CD4-positive, alpha-beta T cell treated with Interleukin-12 subunit alpha and Interleukin-12 subunit beta, for 1 hour (primary cell): ENCODE measurements at regions not wholly inside any gene's neighbourhood (a gene's known extent, or its start where the extent isn't known, plus 50 kb on each side); places are given as distances from the start of the nearest gene placed in this dataset.

Experiments used
- DNase-seq: peaks from one replicate; pipeline ENCODE4 v3.0.0-alpha.2; 2020

DNA sequence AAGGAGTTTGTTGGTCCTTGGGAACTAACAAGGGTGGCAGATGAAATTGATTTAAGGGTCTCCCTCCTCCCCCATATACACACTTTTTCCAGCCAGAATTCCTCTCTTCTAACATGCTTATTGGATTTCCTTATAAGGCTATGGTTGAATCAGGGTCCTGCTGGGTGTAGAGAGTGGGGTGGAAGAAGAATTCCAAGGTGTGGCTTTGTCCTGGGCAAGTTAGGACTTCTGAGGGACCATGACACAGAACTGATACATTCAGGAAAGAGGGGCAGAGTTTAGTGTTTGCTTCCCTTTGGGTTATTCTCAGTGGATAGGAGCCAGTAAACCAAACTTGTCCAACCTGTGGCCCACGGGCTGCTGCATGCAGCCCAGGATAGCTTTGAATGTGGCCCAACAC is 116.5 kb downstream of the SNX18 start:
- DNase-seq: no peak

DNA sequence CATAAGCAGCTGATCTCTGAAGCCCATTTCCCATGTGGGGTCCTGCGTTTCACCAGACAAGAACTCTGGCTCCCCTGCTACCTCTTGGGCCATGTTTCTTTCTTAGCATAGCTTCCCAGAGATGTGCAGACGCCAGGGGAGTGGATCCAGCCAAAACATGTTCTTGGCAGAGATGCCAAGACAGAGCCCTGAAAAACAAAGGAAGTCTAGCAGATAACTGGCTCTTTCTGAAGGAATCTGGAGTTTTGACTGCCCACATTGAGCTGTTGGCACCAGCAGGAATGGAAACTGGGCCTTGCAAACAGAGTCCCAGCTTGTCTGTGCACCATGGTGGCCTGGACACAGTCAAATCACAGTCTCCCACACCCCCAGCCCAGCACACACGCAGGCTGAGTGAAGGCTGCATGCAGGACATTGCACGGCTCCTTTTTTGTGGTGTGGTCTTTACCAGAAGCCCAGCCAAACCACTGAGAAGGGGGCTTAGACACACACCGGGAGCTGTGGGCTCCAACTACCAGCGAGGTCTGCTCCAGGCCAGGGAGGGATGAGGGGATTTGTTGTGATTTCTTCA is 114.7 kb downstream of the SNX18 start:
- DNase-seq: no peak

DNA sequence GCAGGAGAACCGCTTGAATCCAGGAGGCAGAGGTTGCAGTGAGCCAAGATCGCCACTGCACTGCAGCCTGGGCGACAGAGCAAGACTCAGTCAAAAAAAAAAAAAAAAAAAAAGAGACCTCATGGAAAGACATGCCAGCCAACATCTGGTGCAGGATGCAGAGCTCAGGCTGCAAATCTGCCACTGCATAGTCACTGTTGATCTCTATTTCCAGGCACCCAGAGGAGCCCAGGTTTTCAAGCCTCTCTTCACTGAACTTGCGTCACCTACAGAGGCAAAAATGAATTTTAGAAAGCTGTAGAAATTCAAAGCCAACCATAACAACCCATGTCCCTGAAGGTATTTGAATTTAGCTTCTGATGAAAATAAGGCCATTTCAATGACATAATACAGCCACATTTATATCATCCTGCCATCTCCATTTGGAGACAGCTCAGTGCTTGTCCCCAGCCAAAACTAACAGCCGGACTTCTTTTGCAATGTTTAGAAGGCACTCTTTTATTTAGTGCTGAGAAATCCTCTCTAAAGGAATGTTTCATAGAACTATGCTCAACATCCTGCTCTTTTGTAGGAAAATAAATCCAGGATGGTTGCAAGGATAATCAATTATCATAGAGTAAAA is 113.3 kb downstream of the SNX18 start:
- DNase-seq: no peak

DNA sequence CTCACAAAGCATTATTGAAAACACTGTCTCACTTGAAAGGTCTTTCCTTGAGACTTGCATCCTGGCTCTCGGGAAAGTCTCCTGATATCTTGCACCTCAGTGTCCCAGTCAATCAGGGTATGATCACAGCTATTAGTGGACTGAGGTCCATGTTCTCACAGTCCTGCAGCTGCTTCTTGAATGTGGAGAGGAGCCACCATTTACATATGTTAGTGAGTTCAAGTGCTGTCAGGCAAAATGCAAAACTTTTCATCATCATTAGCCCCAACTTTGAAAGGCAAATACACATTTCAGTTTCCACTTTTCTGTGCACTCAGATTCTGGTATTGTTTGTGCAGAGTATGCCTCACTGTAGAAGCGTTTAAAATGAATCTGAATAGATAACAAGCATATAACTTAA is 111.6 kb downstream of the SNX18 start:
- DNase-seq: no peak

DNA sequence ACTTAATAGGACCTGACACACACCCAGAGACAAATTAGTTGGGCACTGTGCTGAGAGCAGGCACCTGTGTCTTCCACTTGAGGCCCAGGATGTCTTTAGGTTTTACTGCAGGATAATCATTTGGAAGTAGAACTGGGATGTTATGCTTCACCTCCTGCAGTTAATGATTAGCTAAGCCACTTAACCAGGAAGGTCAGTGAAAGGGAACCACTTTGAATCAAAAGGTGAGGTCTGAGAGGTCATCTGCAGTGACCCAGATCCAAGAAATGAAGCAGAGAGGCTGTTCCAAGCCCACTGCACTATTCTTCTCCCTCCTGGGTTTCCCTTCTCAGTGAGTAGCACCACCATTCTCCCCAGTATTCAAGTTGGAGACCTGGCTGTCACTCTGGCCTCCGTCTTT is 110.5 kb downstream of the SNX18 start:
- no peak for DNase-seq

DNA sequence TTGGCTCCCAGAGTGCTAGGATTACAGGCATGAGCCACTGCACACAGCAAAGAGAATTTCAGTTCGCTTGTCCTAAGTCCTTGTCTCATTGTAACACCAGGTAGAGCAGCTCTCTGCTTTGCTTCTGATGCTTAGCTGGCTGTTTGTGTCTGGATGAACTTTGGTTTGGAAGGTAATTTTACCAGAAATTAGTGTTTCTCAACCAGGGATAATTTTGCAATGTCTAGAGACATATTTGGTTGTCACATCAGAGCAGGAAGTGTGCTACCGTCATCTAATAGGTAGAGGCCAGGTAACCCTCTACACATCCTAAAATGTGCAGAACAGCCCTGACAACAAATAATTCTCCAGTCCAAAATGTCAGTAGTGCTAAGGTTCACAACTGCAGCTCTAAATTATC is 108.8 kb downstream of the SNX18 start:
- no peak for DNase-seq

- no peak for DNase-seq
Measured at GRCh38 chr5:54624805-54625568, 107.4 kb downstream of the SNX18 start.

GRCh38 chr5:54621709-54622108 is 104.2 kb downstream of the SNX18 start:
- DNase-seq: no peak

GRCh38 chr5:54621048-54621447 is 103.5 kb downstream of the SNX18 start:
- DNase-seq: no peak

DNA sequence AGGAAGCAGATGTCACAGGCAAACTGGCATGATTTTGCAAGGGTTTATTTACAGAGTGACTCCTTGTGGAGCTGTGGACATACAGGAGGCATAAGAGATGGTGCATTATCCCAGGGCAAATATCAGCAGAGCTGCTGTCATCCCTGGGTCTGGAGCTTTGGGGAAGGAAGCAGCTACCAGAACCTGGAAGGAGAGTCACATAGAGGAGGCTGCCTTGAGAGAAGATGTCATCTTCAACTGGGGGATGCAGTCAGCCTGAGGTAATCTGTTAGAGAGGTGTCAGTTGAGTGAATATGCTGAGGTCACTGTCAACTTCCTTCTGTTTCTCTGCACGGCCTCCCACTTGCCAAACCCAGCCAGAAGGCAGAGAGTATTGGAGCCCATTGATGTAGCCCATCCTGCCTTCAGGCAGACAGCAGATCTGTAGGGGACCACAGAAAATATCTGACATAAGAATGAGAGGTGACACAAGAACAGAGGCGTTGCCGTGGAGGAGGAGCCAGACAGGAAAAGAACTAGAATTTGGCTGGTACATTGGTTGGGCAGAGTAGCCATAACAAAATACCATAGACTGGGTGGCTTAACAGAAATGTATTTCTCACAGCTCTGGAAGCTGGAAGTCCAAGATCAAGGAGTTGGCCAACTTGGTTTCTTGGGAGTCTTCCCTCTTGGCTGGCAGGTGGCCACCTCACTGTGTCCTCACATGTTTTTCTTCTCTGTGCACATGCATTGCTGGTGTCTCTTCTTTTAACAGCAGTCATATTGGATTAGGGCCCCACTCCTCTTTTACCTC is 102.8 kb downstream of the SNX18 start:
- peak; percentile 11 for DNase-seq

DNA sequence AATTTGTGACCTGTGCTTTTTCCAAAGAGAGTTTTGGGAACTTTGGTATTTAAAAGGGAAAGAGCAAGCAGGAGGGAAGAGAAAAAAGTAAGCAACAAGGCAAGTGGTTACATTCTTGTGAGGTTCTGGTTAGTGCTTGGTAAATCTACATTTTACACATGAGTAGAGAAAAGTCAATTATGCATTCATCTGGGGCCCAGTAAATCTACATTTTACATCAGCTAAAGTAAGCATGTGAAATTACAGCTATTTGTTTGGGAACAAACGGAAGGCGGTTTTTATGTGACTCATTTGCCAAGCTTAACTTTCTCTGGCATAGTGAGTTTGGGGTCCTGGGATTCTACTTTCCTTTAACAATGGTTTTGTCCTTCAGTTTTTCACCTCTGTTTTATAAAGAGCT is 102.2 kb downstream of the SNX18 start:
- no peak for DNase-seq

- no peak for DNase-seq
Measured at GRCh38 chr5:54616518-54617220, 99.1 kb downstream of the SNX18 start.

DNA sequence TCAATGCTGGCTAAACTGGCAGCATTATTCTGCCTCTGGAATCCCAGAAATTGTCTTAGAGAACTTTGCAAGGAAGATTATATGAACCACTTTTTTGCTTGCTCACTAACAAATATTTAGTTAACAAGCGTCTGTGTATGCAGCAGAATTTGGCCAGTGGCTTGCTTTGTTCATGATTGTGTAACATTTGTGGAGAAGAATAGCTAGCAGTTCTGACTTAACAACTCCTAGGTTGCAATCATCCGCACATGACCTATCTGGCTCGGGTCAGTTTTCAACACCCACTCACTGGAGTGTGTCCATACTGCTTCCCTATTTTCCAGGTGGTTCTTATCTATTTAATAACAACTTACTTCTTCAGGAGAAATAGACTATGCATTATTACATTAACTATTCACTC is 98.5 kb downstream of the SNX18 start:
- no peak for DNase-seq

DNA sequence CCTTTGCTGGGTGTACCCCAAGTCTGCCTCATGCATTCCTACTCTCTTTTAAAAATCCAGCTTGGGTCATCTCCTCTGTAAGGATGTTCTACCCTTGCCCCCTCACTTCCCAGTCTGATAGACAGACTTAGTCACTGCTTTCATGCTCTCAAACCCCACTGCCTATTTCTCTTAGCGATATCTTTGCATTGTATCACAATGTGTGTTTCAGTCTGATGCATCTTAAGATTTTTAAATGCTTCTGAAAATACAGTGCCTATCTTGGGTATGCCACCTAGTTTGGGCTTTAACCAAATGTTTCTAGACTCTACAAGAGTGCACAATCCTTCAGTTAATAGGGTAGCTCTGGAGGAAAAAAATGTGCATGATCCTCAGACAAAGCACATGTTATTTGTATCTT is 97.8 kb downstream of the SNX18 start:
- no peak for DNase-seq

DNA sequence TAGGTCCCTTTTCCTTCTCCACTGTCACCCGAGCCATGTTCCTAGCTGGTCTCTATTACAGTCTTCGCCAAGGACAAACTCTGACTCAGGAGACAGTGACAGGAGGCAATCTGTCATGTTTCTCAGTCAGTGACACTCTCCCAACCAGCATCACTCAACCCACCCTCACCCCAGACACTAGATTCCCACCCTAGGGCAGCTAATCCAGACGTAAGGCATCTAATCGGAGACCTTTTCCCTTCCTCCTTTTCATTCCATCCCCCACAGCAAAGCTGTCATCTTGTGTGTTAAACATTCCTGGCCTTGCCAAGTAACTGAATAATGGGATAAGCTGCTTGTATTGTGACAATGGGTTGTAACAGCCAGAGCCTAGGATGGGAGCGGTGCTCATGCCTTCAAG is 95.2 kb downstream of the SNX18 start:
- DNase-seq: no peak

GRCh38 chr5:54611290-54611951 is 93.9 kb downstream of the SNX18 start:
- no peak for DNase-seq

DNA sequence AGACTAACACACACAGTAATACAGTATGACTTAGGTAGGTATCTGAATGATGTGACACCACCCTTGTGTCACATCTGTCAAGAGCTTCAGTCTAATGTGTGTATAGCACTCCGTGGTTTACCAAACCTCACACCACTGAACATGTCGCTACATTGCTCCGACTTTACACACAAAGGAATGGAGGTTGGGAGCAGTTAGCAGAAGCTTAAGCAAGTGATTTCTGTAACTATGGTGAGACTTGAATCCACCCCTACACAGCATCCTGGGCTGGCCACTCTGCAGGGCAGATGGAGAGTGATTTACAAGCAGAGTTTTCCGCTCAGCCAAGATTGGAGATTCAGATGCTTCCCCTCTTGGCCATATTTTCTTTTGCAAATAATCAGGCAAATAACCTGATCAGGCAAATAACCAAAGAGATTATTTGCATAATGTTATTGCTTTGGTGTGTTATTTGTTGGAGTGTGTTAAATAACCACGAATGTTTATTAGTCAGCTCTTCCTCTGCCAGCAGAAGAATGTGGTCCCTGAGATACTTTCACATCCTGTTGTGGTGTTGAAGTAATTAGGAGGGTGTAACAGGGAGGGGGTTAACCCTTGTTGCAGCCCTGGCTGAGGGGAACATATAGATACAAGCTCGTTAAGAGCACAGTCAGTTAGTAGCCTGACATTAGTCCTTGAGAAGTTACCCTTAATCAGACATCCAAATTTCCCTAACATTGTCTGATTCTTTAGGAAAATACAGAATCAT is 92.8 kb downstream of the SNX18 start:
- DNase-seq: peak; percentile 58

DNA sequence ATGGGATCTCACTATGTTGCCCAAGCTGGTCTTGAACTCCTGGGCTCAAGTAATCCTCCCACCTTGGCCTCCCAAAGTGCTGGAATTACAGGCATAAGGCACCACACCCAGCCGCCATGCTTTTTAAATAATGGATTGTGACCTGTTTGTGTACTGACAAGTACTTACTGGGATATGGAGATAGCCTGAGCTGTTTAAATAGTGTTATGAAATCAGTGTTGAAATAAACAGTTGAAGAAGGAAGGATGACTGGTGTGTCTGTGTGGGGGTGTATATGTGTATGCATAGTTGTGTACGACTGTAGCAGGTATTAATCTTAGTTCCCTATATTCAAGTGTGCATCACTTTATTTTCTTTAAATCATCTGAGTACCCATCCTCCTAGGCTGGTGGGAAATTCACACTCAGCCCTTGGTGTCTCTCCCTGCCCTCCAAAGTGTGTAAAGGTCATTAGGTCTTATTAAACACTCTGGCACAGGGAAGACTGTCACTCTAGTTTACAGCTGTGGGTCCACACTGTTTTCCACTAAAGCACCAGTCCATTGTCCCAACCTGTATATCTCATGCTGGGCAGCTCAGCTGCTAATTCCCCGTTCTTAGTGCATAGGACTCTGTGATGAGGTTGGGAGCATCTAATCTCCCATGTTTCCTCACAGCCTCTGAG is 91.0 kb downstream of the SNX18 start:
- no peak for DNase-seq

DNA sequence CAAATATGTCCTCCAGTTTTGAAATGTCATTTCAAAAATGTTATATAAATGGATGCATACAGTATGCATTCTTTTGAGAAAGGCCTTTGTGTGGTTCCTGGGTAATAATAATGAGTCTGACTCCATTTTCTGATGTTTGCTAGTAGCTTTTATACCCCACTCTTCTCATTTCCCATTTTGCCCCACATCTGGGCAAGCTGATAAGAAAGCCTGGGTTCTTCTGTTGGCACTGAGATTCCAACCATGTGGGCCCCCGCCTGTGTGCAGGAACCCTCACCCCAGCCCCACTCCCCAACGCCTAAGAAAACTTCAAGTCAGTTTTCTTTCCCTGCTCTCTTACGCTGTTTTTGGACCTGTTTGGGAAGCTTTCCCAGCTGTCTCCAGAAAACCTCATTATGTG is 89.4 kb downstream of the SNX18 start:
- no peak for DNase-seq

- no peak for DNase-seq
Measured at GRCh38 chr5:54603372-54603771, 85.8 kb downstream of the SNX18 start.

DNA sequence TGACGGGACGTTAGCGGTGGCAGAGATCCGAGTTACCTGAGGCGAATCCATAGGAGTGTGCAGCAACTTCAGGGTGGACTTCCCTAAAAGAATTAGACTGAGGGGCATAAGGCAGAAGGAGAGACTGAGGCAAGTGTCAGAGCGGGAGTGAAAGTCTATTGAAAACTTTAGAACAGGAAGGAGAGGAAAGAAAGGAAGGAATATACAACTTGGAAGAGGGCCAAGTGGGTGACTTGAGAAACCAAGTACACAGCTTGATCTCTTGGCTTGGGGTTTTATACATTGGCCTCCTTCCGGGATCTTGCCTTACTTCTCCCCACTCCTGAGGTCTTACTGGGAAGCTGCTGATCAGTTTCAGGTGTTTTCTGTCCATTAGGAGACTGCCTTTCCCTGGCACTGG is 84.9 kb downstream of the SNX18 start:
- DNase-seq: no peak
